ENCODE measurements at regions not wholly inside any gene's neighbourhood (a gene's known extent, or its start where the extent isn't known, plus 50 kb on each side); places are given as distances from the start of the nearest gene placed in this dataset.

- no peak for ATAC-seq (ENCODE audit: poor library complexity)
- TF ChIP-seq CTCF (IDR thresholded peaks at IDR 0.05): no peak
- H3K9me3 Mint-ChIP-seq: peaks cover 33% of the 10 kb centered on the region
- DNase-seq: no peak
- H3K27me3 Mint-ChIP-seq: no peaks in the 10 kb centered on the region
- Histone ChIP-seq H3K4me1 (ENCODE audit: insufficient read depth, low read length) (no peaks in the 10 kb centered on the region), H3K27ac (ENCODE audit: low read depth in 1 of 2, low read length in 2 of 2) (no peak overlapping the region), H3K36me3 (ENCODE audit: insufficient read depth, low read length) (no peaks in the 10 kb centered on the region), H3K4me3 (ENCODE audit: low read length) (no peak overlapping the region), H3K27me3 (ENCODE audit: control insufficient read depth in 1 of 2, insufficient read depth in 2 of 2, low read length in 2 of 2) (no peaks in the 10 kb centered on the region), H3K9me3 (ENCODE audit: control insufficient read depth in 1 of 2, insufficient read depth in 1 of 2, low read length in 2 of 2) (peaks cover under 1 to 15% of the 10 kb centered on the region in 2 experiments)
- H3K36me3 Mint-ChIP-seq (ENCODE audit: low read depth): no peaks in the 10 kb centered on the region
- no peak overlapping the region for H3K4me3 Mint-ChIP-seq
- intact Hi-C loops (cut with DNase I, micrococcal nuclease): no loop called here
- H3K27ac Mint-ChIP-seq: no peak overlapping the region
- H3K4me1 Mint-ChIP-seq (ENCODE audit: low read depth): no peaks in the 10 kb centered on the region
- ChIA-PET POLR2A (no interaction called here), CTCF (no interaction called here)
Measured at GRCh38 chr12:73186272-73186671, 914.1 kb downstream of the TRHDE start.

- Mint-ChIP-seq H3K4me3 (no peak overlapping the region), H3K36me3 (ENCODE audit: low read depth) (no peaks in the 10 kb centered on the region), H3K27ac (no peak overlapping the region), H3K4me1 (ENCODE audit: low read depth) (no peaks in the 10 kb centered on the region), H3K27me3 (no peaks in the 10 kb centered on the region), H3K9me3 (peaks cover 28% of the 10 kb centered on the region)
- H3K27me3 ChIP-seq (ENCODE audit: control insufficient read depth in 1 of 2, insufficient read depth in 2 of 2, low read length in 2 of 2): no peaks in the 10 kb centered on the region
- H3K36me3 ChIP-seq (ENCODE audit: insufficient read depth, low read length): no peaks in the 10 kb centered on the region
- TF ChIP-seq CTCF (IDR thresholded peaks at IDR 0.05): no peak
- ATAC-seq (ENCODE audit: poor library complexity) (no peak), DNase-seq (no peak)
- ChIA-PET CTCF (no interaction called here), POLR2A (no interaction called here)
- intact Hi-C loops (cut with DNase I, micrococcal nuclease): no loop called here
- H3K9me3 ChIP-seq (ENCODE audit: control insufficient read depth in 1 of 2, insufficient read depth in 1 of 2, low read length in 2 of 2): peaks cover 0 to 15% of the 10 kb centered on the region in 2 experiments
- H3K4me1 ChIP-seq (ENCODE audit: insufficient read depth, low read length): no peaks in the 10 kb centered on the region
- H3K27ac ChIP-seq (ENCODE audit: low read depth in 1 of 2, low read length in 2 of 2): no peak overlapping the region
- no peak overlapping the region for H3K4me3 ChIP-seq (ENCODE audit: low read length)
Measured at GRCh38 chr12:73187765-73188164, 915.6 kb downstream of the TRHDE start.

GRCh38 chr12:73210548-73211204 lies 938.5 kb downstream of the TRHDE start:
- H3K9me3 Mint-ChIP-seq: peaks cover 8% of the 10 kb centered on the region
- Histone ChIP-seq H3K4me1 (ENCODE audit: insufficient read depth, low read length) (no peaks in the 10 kb centered on the region), H3K4me3 (ENCODE audit: low read length) (no peak overlapping the region), H3K27me3 (ENCODE audit: control insufficient read depth in 1 of 2, insufficient read depth in 2 of 2, low read length in 2 of 2) (no peaks in the 10 kb centered on the region), H3K36me3 (ENCODE audit: insufficient read depth, low read length) (no peaks in the 10 kb centered on the region), H3K27ac (ENCODE audit: low read depth in 1 of 2, low read length in 2 of 2) (no peak overlapping the region), H3K9me3 (ENCODE audit: control insufficient read depth in 1 of 2, insufficient read depth in 1 of 2, low read length in 2 of 2) (peaks cover 0 to 7% of the 10 kb centered on the region in 2 experiments)
- no peaks in the 10 kb centered on the region for H3K36me3 Mint-ChIP-seq (ENCODE audit: low read depth)
- H3K27ac Mint-ChIP-seq: no peak overlapping the region
- POLR2A ChIA-PET: no interaction called here
- intact Hi-C loops (cut with DNase I, micrococcal nuclease): no loop called here
- ATAC-seq (ENCODE audit: poor library complexity) (no peak), DNase-seq (no peak)
- H3K4me3 Mint-ChIP-seq: no peak overlapping the region
- TF ChIP-seq CTCF (IDR thresholded peaks at IDR 0.05): no peak
- CTCF ChIA-PET: no interaction called here
- H3K4me1 Mint-ChIP-seq (ENCODE audit: low read depth): no peaks in the 10 kb centered on the region
- no peaks in the 10 kb centered on the region for H3K27me3 Mint-ChIP-seq
